HepG2 (cell line): ENCODE measurements at regions not wholly inside any gene's neighbourhood (a gene's known extent, or its start where the extent isn't known, plus 50 kb on each side); places are given as distances from the start of the nearest gene placed in this dataset.
A peak's percentile ranks its signal among the peaks of the same experiment; 100 is the strongest.

Source experiments
- BHLHE40 ChIP-seq: IDR thresholded peaks from 2 replicates; pipeline ENCODE4 v1.6.1; 2011; ENCODE audit warnings: low read length, improper control_type of control experiment
- BRD4 ChIP-seq: sonication (generic); formaldehyde crosslinking; IDR thresholded peaks from 2 replicates; pipeline ENCODE4 v1.4.0; 2020; ENCODE audit warnings: missing genetic modification reagents
- GMEB2 ChIP-seq: IDR thresholded peaks from 2 replicates; pipeline ENCODE4 v1.6.1; 2016; ENCODE audit warnings: missing biosample characterization, missing genetic modification reagents, low read depth
- KDM2A ChIP-seq: sonication (generic); formaldehyde crosslinking; IDR thresholded peaks from 2 replicates; pipeline ENCODE4 v1.4.0; 2020; ENCODE audit warnings: low read depth, missing genetic modification reagents, borderline replicate concordance
- MAX ChIP-seq: IDR thresholded peaks from 2 replicates; pipeline ENCODE4 v1.6.1; 2012; ENCODE audit warnings: inconsistent platforms
- MYC ChIP-seq: sonication (generic); formaldehyde crosslinking; IDR thresholded peaks from 2 replicates; pipeline ENCODE4 v1.9.0; 2021; ENCODE audit warnings: missing genetic modification reagents, borderline replicate concordance
- PAWR ChIP-seq: sonication (generic); formaldehyde crosslinking; IDR thresholded peaks from 2 replicates; pipeline ENCODE4 v1.4.0; 2020; ENCODE audit warnings: missing genetic modification reagents, mild to moderate bottlenecking, borderline replicate concordance
- REL ChIP-seq: sonication (generic); formaldehyde crosslinking; conservative IDR thresholded peaks from 2 replicates; pipeline ENCODE4 v1.8.0; 2022; ENCODE audit warnings: mild to moderate bottlenecking, missing genetic modification reagents, moderate library complexity
- RFX1 ChIP-seq: fragments of 450-650 bp; IDR thresholded peaks from 2 replicates; pipeline ENCODE4 v1.6.1; 2017
- SRSF4 ChIP-seq: fragments of 200-400 bp; formaldehyde crosslinking; IDR thresholded peaks from one replicate; pipeline ENCODE4 v1.6.1; 2018; ENCODE audit warnings: mild to moderate bottlenecking, low read depth, low read length, moderate library complexity; ENCODE audit not compliant: poor library complexity, severe bottlenecking
- ZFP82 ChIP-seq: sonication (generic); formaldehyde crosslinking; IDR thresholded peaks from 2 replicates; pipeline ENCODE4 v1.5.1; 2020; ENCODE audit warnings: mild to moderate bottlenecking, missing genetic modification reagents, borderline replicate concordance
- ZNF232 ChIP-seq: sonication (generic); formaldehyde crosslinking; IDR thresholded peaks from 2 replicates; pipeline ENCODE4 v1.4.0; 2020; ENCODE audit warnings: missing genetic modification reagents, borderline replicate concordance
- ZNF24 ChIP-seq: fragments of 450-650 bp; IDR thresholded peaks from 2 replicates; pipeline ENCODE4 v1.6.1; 2017; ENCODE audit warnings: antibody characterized with exemption, mild to moderate bottlenecking
- ZNF382 ChIP-seq: sonication (generic); formaldehyde crosslinking; IDR thresholded peaks from 2 replicates; pipeline ENCODE4 v1.5.0; 2020; ENCODE audit warnings: missing genetic modification reagents, mild to moderate bottlenecking, borderline replicate concordance
- ZNF557 ChIP-seq: sonication (generic); formaldehyde crosslinking; IDR thresholded peaks from 2 replicates; pipeline ENCODE4 v1.4.0; 2020; ENCODE audit warnings: missing genetic modification reagents
- ZNF576 ChIP-seq: sonication (generic); formaldehyde crosslinking; IDR thresholded peaks from 2 replicates; pipeline ENCODE4 v1.4.0; 2020; ENCODE audit warnings: mild to moderate bottlenecking, missing genetic modification reagents
- ZNF609 ChIP-seq: sonication (generic); formaldehyde crosslinking; IDR thresholded peaks from 2 replicates; pipeline ENCODE4 v1.4.0; 2020; ENCODE audit warnings: mild to moderate bottlenecking, missing genetic modification reagents, borderline replicate concordance
- ZNF687 ChIP-seq: sonication (generic); formaldehyde crosslinking; IDR thresholded peaks from 2 replicates; pipeline ENCODE4 v1.5.1; 2020; ENCODE audit warnings: mild to moderate bottlenecking, missing genetic modification reagents, moderate library complexity
- ZNF780A ChIP-seq: sonication (generic); formaldehyde crosslinking; IDR thresholded peaks from 2 replicates; pipeline ENCODE4 v1.8.0; 2022; ENCODE audit warnings: mild to moderate bottlenecking, missing genetic modification reagents, moderate library complexity

GRCh38 chr7:54839575-54840213, 80.7 kb upstream of the SEC61G start (continued):
- TF ChIP-seq ZNF687 (CRISPR knock-in tag) (peak; percentile 54), MAX (peak; percentile 53; the same call in 1 of the 2 replicates), MYC (CRISPR knock-in tag) (peak; percentile 64; the same call in 1 of the 2 replicates), GMEB2 (no peak), SRSF4 (no peak), RFX1 (no peak), KDM2A (peak; percentile 32; the same call in 1 of the 2 replicates), ZNF609 (CRISPR knock-in tag) (no peak), ZNF382 (CRISPR knock-in tag) (no peak), ZNF780A (no peak), REL (no peak), BRD4 (CRISPR knock-in tag) (no peak), ZFP82 (no peak), ZNF557 (CRISPR knock-in tag) (no peak), BHLHE40 (no peak), PAWR (CRISPR knock-in tag) (no peak), ZNF24 (no peak), ZNF232 (CRISPR knock-in tag) (no peak), ZNF576 (CRISPR knock-in tag) (no peak)
